ENCODE measurements at regions not wholly inside any gene's neighbourhood (a gene's known extent, or its start where the extent isn't known, plus 50 kb on each side); places are given as distances from the start of the nearest gene placed in this dataset.
A peak's percentile ranks its signal among the peaks of the same experiment; 100 is the strongest.

DNA sequence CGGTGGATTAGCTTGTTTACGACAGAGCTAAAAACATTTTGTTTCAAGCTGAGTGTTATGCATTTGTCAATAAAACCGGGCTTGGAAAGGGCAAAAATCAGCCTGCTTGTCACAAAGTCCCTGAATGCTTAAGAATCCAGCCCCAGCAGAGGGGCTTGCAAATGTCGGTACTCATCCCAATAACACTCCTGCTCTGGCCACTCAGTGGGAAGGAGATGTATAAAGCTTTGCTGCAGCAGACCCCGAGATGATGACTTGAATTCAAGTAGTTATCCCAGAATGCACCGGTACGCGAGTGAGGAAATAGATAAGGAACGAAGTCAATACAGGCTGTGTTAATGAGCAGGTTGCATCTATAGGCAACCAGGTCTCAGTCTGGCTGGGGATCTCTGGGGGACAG is 662.3 kb downstream of the CCSER2 start:
- H3K18ac ChIP-seq (ENCODE audit: insufficient read length, low read depth, low read length) = no peak overlapping the region
- H2BK20ac ChIP-seq (ENCODE audit: low read depth, low read length, poor library complexity, severe bottlenecking) = no peak overlapping the region
- H2BK12ac ChIP-seq (ENCODE audit: insufficient read length, low read depth, low read length) = no peak overlapping the region
- no peak overlapping the region for H3K14ac ChIP-seq (ENCODE audit: insufficient read depth, low read length)
- no peak overlapping the region for H2BK120ac ChIP-seq (ENCODE audit: low read depth, low read length, poor library complexity, severe bottlenecking)
- H2AK5ac ChIP-seq (ENCODE audit: insufficient read length, low read length) = no peak overlapping the region
- H4K91ac ChIP-seq (ENCODE audit: insufficient read length, low read depth, low read length) = no peak overlapping the region
- DNase-seq = no peak
- H4K20me1 ChIP-seq (ENCODE audit: control insufficient read depth, insufficient read depth, insufficient read length) = no peaks in the 10 kb centered on the region
- no peak overlapping the region for H3K27ac ChIP-seq (ENCODE audit: insufficient read length, low read depth, low read length)
- no peaks in the 10 kb centered on the region; the same call in 1 of the 2 replicates for H3K27me3 Mint-ChIP-seq (ENCODE audit: low read depth)
- H3K27ac Mint-ChIP-seq = peak overlapping the region in 1 of 3 experiments; percentile 31; a peak in 1 of 7 replicates
- no peak overlapping the region for H3K4me2 ChIP-seq (ENCODE audit: insufficient read depth, insufficient read length, low read length)
- H4K8ac ChIP-seq (replicated peaks; ENCODE audit: insufficient read length, low read depth, low read length) = no peak overlapping the region
- H3K23ac ChIP-seq (ENCODE audit: insufficient read length, low read depth, low read length) = no peak overlapping the region
- H3K9ac ChIP-seq (ENCODE audit: extremely low read depth, insufficient read length, low read length) = no peak overlapping the region
- no peak overlapping the region for H3K4ac ChIP-seq (ENCODE audit: low read depth, low read length)
- WGBS (ENCODE audit: extremely low coverage, insufficient read length, low lambda C conversion rate) = no CpG with 5 or more reads among the region's 9 CpGs
- H3T11ph ChIP-seq (ENCODE audit: low read length) = no peak overlapping the region
- no peak overlapping the region for H4K5ac ChIP-seq (ENCODE audit: insufficient read length, low read depth, low read length)
- H2BK5ac ChIP-seq (ENCODE audit: insufficient read length, low read length) = no peak overlapping the region
- H3K56ac ChIP-seq (ENCODE audit: insufficient read length, low read depth, low read length) = no peak overlapping the region
- H3K4me1 Mint-ChIP-seq = peaks cover 0 to 3% of the 10 kb centered on the region in 2 experiments; a peak in 1 of 4 replicates
- 0 out of 5 replicates have a peak, but pooled peaks cover 3 to 5% of the 10 kb centered on the region in 2 experiments for H3K9me3 Mint-ChIP-seq
- no peaks in the 10 kb centered on the region for H3K9me3 ChIP-seq (ENCODE audit: control insufficient read depth, low read depth, low read length)
- H2AFZ ChIP-seq (ENCODE audit: low read length) = no peak overlapping the region
- TF ChIP-seq, protein P1, sequence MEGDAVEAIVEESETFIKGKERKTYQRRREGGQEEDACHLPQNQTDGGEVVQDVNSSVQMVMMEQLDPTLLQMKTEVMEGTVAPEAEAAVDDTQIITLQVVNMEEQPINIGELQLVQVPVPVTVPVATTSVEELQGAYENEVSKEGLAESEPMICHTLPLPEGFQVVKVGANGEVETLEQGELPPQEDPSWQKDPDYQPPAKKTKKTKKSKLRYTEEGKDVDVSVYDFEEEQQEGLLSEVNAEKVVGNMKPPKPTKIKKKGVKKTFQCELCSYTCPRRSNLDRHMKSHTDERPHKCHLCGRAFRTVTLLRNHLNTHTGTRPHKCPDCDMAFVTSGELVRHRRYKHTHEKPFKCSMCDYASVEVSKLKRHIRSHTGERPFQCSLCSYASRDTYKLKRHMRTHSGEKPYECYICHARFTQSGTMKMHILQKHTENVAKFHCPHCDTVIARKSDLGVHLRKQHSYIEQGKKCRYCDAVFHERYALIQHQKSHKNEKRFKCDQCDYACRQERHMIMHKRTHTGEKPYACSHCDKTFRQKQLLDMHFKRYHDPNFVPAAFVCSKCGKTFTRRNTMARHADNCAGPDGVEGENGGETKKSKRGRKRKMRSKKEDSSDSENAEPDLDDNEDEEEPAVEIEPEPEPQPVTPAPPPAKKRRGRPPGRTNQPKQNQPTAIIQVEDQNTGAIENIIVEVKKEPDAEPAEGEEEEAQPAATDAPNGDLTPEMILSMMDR (conservative IDR thresholded peaks at IDR 0.05) = no peak
- no peaks in the 10 kb centered on the region for H3K4me1 ChIP-seq (ENCODE audit: insufficient read depth, low read length)
- no peaks in the 10 kb centered on the region for H3K23me2 ChIP-seq (ENCODE audit: insufficient read length, low read depth, low read length, poor library complexity, severe bottlenecking)
- H3K27me3 ChIP-seq (ENCODE audit: insufficient read depth, low read length) = no peaks in the 10 kb centered on the region
- no peaks in the 10 kb centered on the region for H3K79me2 ChIP-seq (ENCODE audit: insufficient read depth, low read length)
- peaks cover 0 to 3% (median 1%) of the 10 kb centered on the region in 3 experiments; a peak in 1 of 7 replicates for H3K36me3 Mint-ChIP-seq (ENCODE audit: insufficient read depth in 1 of 3, low read depth in 3 of 3)
- no peak overlapping the region for H3K4me3 Mint-ChIP-seq
- no peak overlapping the region for H2BK15ac ChIP-seq (ENCODE audit: low read depth, low read length)
- no peaks in the 10 kb centered on the region for H3K79me1 ChIP-seq (ENCODE audit: insufficient read depth, low read depth, low read length, poor library complexity, severe bottlenecking)

Measured in H9 (cell line).